ENCODE measurements at regions not wholly inside any gene's neighbourhood (a gene's known extent, or its start where the extent isn't known, plus 50 kb on each side); places are given as distances from the start of the nearest gene placed in this dataset.

DNA sequence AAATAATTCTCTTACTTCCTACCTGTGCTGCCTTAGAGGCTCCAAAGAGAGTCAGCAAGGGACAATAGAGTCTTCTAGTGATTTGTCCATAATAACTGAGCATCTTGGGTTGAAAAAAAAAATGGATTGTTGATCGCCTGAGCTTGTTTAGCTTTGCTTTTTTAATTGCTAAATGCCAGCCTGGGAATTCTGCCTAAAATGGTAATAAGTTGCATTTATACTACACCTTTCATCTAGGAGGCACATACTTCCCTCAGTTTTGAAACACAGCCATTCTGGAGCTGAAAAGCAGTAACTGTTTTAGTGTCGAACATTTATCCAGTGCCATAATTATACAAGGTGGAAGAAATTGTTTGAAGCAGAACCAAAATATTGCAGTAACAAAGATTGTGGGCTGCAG, 421.3 kb downstream of the CAAP1 start:
- Histone ChIP-seq H3K27me3 (ENCODE audit: insufficient read depth in 3 of 3, low read length in 2 of 3) (no peaks in the 10 kb centered on the region), H3K36me3 (ENCODE audit: insufficient read depth in 1 of 2, low read depth in 1 of 2) (no peaks in the 10 kb centered on the region), H3K4me1 (no peaks in the 10 kb centered on the region), H3K9me3 (no peaks in the 10 kb centered on the region), H3K27ac (no peak overlapping the region), H3K4me3 (no peak overlapping the region)
- 79 to 84% (median 82%) methylated on average over 2 of the region's 2 CpGs for WGBS, 3 donors
- TF ChIP-seq, protein P1, sequence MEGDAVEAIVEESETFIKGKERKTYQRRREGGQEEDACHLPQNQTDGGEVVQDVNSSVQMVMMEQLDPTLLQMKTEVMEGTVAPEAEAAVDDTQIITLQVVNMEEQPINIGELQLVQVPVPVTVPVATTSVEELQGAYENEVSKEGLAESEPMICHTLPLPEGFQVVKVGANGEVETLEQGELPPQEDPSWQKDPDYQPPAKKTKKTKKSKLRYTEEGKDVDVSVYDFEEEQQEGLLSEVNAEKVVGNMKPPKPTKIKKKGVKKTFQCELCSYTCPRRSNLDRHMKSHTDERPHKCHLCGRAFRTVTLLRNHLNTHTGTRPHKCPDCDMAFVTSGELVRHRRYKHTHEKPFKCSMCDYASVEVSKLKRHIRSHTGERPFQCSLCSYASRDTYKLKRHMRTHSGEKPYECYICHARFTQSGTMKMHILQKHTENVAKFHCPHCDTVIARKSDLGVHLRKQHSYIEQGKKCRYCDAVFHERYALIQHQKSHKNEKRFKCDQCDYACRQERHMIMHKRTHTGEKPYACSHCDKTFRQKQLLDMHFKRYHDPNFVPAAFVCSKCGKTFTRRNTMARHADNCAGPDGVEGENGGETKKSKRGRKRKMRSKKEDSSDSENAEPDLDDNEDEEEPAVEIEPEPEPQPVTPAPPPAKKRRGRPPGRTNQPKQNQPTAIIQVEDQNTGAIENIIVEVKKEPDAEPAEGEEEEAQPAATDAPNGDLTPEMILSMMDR (IDR thresholded peaks at IDR 0.05) = no peak
- ATAC-seq (no peak), DNase-seq (no peak)
- intact Hi-C loops (cut with DNase I) = no loop called here

DNA sequence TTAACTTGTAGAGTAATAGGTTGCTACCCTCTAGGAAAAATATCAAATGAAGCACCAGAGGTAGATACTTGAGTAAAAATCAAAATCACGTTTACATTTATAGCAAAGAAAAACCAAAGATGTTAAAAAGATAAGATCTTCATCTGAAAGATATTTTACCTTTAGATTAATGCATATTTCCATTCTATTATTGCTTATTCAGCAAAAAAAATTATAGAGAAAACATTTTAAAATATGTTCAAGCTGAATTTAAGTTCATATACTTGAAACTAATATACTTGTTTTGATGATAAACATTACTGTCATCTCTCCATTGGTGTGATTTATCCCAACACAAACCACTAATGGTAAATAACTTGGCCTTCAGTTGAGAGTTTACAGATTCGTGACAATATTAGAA, 422.3 kb downstream of the CAAP1 start:
- TF ChIP-seq, protein P1 (IDR thresholded peaks at IDR 0.05) = no peak
- no peaks in the 10 kb centered on the region for H3K36me3 ChIP-seq (ENCODE audit: insufficient read depth in 1 of 2, low read depth in 1 of 2)

DNA sequence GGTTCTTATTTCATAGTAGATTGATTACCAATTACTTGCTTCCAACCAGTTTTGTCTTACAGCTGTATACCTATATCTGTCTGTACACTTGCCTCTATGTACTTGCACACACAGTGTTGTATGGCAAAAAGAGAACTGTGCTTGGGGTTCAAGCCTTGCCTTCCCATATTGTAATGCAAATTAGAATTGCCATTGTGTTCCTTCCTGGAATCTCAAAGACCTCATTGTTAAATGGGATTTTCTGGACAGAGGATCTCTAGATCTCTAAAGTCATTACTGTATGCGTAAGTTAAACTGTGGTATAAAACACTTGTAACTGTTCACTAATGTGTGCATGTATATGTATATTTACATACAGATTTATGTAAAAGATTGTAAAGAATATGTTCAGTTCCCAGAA, 428.8 kb downstream of the CAAP1 start:
- 90 to 96% (median 93%) methylated on average over 1 of the region's 1 CpG for WGBS, 3 donors
- Histone ChIP-seq H3K36me3 (ENCODE audit: insufficient read depth in 1 of 2, low read depth in 1 of 2) (no peaks in the 10 kb centered on the region), H3K27me3 (ENCODE audit: insufficient read depth in 3 of 3, low read length in 2 of 3) (no peaks in the 10 kb centered on the region), H3K9me3 (no peaks in the 10 kb centered on the region), H3K4me3 (no peak overlapping the region), H3K27ac (no peak overlapping the region), H3K4me1 (no peaks in the 10 kb centered on the region)
- TF ChIP-seq, protein P1 (IDR thresholded peaks at IDR 0.05) = no peak
- intact Hi-C loops (cut with DNase I) = no loop called here
- no peak for ATAC-seq
- no peak for DNase-seq

More for the DNA sequence above, 422.3 kb downstream of the CAAP1 start:
- intact Hi-C loops (cut with DNase I) = no loop called here
- Histone ChIP-seq H3K4me1 (no peaks in the 10 kb centered on the region), H3K27me3 (ENCODE audit: insufficient read depth in 3 of 3, low read length in 2 of 3) (no peaks in the 10 kb centered on the region), H3K9me3 (no peaks in the 10 kb centered on the region), H3K4me3 (no peak overlapping the region), H3K27ac (no peak overlapping the region)
- 61 to 65% (median 63%) methylated on average over 2 of the region's 2 CpGs for WGBS, 3 donors
- ATAC-seq (no peak), DNase-seq (no peak)

DNA sequence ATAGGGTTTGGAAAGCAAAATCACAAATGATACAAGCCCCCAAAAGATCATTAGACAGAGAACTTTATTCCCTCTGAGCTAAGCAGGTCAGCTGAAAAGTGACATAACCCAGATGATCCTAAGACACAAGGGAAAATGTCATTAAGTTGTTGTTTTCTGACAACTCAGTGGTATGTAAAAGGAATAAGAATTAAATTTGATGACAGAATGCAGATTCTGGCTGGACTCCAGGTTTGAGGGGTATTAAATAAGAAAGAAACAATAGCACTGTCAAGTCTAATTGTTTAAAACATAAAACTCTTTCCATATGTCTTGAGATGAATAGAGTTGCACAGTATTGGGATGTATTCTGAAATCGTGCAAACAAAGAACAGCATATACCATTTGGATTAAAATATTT, 429.9 kb downstream of the CAAP1 start:
- no peak for ATAC-seq
- intact Hi-C loops (cut with DNase I) = no loop called here
- no peaks in the 10 kb centered on the region for H3K27me3 ChIP-seq (ENCODE audit: insufficient read depth in 3 of 3, low read length in 2 of 3)
- no peak overlapping the region for H3K4me3 ChIP-seq
- H3K4me1 ChIP-seq = no peaks in the 10 kb centered on the region
- 50 to 82% (median 76%) methylated on average over 1 of the region's 1 CpG for WGBS, 3 donors
- no peak overlapping the region for H3K27ac ChIP-seq
- TF ChIP-seq, protein P1 (IDR thresholded peaks at IDR 0.05) = no peak
- no peaks in the 10 kb centered on the region for H3K9me3 ChIP-seq
- no peak for DNase-seq
- no peaks in the 10 kb centered on the region for H3K36me3 ChIP-seq (ENCODE audit: insufficient read depth in 1 of 2, low read depth in 1 of 2)

DNA sequence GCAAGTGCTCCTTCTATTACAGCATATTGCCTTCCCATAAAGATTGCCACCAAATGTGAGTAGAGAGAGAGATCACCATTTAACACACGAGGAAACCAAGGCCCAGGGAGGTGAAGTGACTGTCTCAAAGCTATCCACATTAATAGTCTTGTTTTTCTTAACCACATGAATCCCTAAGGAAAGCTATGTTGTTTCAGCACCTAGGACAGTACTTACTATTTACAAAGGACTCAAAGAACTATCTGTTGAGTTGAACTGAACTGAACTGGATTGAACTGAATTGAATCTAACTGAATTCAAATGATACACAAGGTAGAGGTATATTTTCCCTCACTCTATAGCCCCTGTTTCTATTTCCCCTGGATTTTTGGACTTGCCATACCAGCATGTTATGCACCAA, 430.4 kb downstream of the CAAP1 start:
- Histone ChIP-seq H3K9me3 (no peaks in the 10 kb centered on the region), H3K27me3 (ENCODE audit: insufficient read depth in 3 of 3, low read length in 2 of 3) (no peaks in the 10 kb centered on the region), H3K4me1 (no peaks in the 10 kb centered on the region), H3K27ac (no peak overlapping the region), H3K4me3 (no peak overlapping the region), H3K36me3 (ENCODE audit: insufficient read depth in 1 of 2, low read depth in 1 of 2) (no peaks in the 10 kb centered on the region)
- ATAC-seq = no peak
- TF ChIP-seq, protein P1 (IDR thresholded peaks at IDR 0.05) = no peak
- no peak for DNase-seq
- 37 to 48% (median 46%) methylated on average over 1 of the region's 1 CpG for WGBS, 3 donors
- intact Hi-C loops (cut with DNase I) = no loop called here

Measured in psoas muscle (tissue), 7 donors.